PFSK-1 (cell line): ENCODE measurements at regions not wholly inside any gene's neighbourhood (a gene's known extent, or its start where the extent isn't known, plus 50 kb on each side); places are given as distances from the start of the nearest gene placed in this dataset.

ENCODE experiments used
- FOXP2 ChIP-seq: optimal IDR thresholded peaks from 2 replicates; pipeline ENCODE3; 2011; ENCODE audit warnings: borderline replicate concordance, control low read depth, inconsistent platforms; ENCODE audit not compliant: insufficient read depth; ENCODE audit errors: extremely low read length, extremely low read depth
- POLR2AphosphoS5 ChIP-seq: IDR thresholded peaks from 2 replicates; pipeline ENCODE4 v1.6.1; 2012; ENCODE audit warnings: low read depth, mild to moderate bottlenecking, control low read depth, low read length, moderate library complexity
- SIN3A ChIP-seq: IDR thresholded peaks from 2 replicates; pipeline ENCODE4 v1.6.1; 2012; ENCODE audit warnings: mild to moderate bottlenecking, low read length, moderate library complexity, borderline replicate concordance; ENCODE audit not compliant: insufficient read depth
- TAF1 ChIP-seq: IDR thresholded peaks from 2 replicates; pipeline ENCODE4 v1.6.1; 2012; ENCODE audit warnings: low read length, control low read depth, borderline replicate concordance; ENCODE audit not compliant: insufficient read depth
- TF ChIP-seq, protein P1 (sequence below), 2 experiments: IDR thresholded peaks; 2 replicates each; pipeline versions ENCODE4 v1.6.1 to v1.8.0; 2011 to 2012; ENCODE audit warnings: low read depth in 2 of 2, low read length in 2 of 2, control low read depth in 1 of 2, inconsistent platforms in 1 of 2, mild to moderate bottlenecking in 1 of 2, moderate library complexity in 1 of 2; ENCODE audit not compliant: insufficient read depth in 1 of 2

GRCh38 chr9:89662718-89663613 lies 58.2 kb downstream of the GADD45G start:
- TF ChIP-seq, protein P1, sequence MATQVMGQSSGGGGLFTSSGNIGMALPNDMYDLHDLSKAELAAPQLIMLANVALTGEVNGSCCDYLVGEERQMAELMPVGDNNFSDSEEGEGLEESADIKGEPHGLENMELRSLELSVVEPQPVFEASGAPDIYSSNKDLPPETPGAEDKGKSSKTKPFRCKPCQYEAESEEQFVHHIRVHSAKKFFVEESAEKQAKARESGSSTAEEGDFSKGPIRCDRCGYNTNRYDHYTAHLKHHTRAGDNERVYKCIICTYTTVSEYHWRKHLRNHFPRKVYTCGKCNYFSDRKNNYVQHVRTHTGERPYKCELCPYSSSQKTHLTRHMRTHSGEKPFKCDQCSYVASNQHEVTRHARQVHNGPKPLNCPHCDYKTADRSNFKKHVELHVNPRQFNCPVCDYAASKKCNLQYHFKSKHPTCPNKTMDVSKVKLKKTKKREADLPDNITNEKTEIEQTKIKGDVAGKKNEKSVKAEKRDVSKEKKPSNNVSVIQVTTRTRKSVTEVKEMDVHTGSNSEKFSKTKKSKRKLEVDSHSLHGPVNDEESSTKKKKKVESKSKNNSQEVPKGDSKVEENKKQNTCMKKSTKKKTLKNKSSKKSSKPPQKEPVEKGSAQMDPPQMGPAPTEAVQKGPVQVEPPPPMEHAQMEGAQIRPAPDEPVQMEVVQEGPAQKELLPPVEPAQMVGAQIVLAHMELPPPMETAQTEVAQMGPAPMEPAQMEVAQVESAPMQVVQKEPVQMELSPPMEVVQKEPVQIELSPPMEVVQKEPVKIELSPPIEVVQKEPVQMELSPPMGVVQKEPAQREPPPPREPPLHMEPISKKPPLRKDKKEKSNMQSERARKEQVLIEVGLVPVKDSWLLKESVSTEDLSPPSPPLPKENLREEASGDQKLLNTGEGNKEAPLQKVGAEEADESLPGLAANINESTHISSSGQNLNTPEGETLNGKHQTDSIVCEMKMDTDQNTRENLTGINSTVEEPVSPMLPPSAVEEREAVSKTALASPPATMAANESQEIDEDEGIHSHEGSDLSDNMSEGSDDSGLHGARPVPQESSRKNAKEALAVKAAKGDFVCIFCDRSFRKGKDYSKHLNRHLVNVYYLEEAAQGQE (IDR thresholded peaks at IDR 0.05; ENCODE audit: insufficient read depth in 1 of 2, low read depth in 2 of 2, low read length in 2 of 2) = no peak
- TF ChIP-seq SIN3A = no peak
- no peak for TF ChIP-seq POLR2AphosphoS5
- TF ChIP-seq TAF1 = no peak
- no peak for TF ChIP-seq FOXP2

- TF ChIP-seq, protein P1 (IDR thresholded peaks at IDR 0.05; ENCODE audit: insufficient read depth in 1 of 2, low read depth in 2 of 2, low read length in 2 of 2) = no peak
- no peak for TF ChIP-seq POLR2AphosphoS5
- TF ChIP-seq SIN3A = no peak
- TF ChIP-seq TAF1 = no peak
- TF ChIP-seq FOXP2 = no peak
These were observed 58.8 kb downstream of the GADD45G start for GRCh38 chr9:89663614-89663970.

GRCh38 chr9:89664010-89664409 lies 59.2 kb downstream of the GADD45G start:
- TF ChIP-seq TAF1 (no peak), POLR2AphosphoS5 (no peak), SIN3A (no peak), FOXP2 (no peak)
- TF ChIP-seq, protein P1 (IDR thresholded peaks at IDR 0.05; ENCODE audit: insufficient read depth in 1 of 2, low read depth in 2 of 2, low read length in 2 of 2) = no peak

DNA sequence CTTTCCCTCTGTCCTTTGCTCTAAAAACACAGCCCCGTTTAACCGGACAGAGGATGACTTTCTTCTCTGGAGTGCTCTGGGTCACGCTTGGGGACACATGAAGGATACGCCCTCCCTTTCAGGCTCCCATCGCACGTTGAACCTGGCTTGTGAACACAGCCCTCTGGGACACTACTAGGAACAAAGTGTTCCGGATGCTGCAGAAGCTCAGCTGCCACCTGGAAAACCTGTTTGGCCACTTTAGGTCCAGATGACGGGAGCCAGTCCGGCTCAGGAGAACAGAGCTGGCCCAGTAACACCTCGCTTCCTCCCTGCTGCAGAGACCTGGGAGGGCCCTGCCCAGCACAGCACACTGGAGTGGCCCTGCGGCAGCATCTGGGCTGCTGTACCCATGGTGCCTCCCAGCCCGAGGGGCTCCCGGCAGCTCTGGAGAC lies 60.1 kb downstream of the GADD45G start:
- no peak for TF ChIP-seq TAF1
- no peak for TF ChIP-seq POLR2AphosphoS5
- TF ChIP-seq, protein P1 (IDR thresholded peaks at IDR 0.05; ENCODE audit: insufficient read depth in 1 of 2, low read depth in 2 of 2, low read length in 2 of 2) = no peak
- TF ChIP-seq SIN3A = no peak
- TF ChIP-seq FOXP2 = no peak
